GM21737 (cell line): ENCODE measurements at regions not wholly inside any gene's neighbourhood (a gene's known extent, or its start where the extent isn't known, plus 50 kb on each side); places are given as distances from the start of the nearest gene placed in this dataset.
"Not testable (repeated sequence)": the region's sequence is repeated elsewhere in the genome, so short reads cannot be mapped to it uniquely, and the experiment has no call there.

Source experiments
- ATAC-seq: cut with Tn5 transposase; IDR thresholded peaks from one replicate; pipeline ENCODE4 v1.9.1; 2021; ENCODE audit warnings: mild to moderate bottlenecking, moderate library complexity; ENCODE audit not compliant: unreplicated experiment

- no peak for ATAC-seq
Measured at GRCh38 chr10:32143302-32143847, 87.2 kb upstream of the KIF5B start.

GRCh38 chr10:32142646-32143045 is 86.4 kb upstream of the KIF5B start:
- ATAC-seq = no peak

DNA sequence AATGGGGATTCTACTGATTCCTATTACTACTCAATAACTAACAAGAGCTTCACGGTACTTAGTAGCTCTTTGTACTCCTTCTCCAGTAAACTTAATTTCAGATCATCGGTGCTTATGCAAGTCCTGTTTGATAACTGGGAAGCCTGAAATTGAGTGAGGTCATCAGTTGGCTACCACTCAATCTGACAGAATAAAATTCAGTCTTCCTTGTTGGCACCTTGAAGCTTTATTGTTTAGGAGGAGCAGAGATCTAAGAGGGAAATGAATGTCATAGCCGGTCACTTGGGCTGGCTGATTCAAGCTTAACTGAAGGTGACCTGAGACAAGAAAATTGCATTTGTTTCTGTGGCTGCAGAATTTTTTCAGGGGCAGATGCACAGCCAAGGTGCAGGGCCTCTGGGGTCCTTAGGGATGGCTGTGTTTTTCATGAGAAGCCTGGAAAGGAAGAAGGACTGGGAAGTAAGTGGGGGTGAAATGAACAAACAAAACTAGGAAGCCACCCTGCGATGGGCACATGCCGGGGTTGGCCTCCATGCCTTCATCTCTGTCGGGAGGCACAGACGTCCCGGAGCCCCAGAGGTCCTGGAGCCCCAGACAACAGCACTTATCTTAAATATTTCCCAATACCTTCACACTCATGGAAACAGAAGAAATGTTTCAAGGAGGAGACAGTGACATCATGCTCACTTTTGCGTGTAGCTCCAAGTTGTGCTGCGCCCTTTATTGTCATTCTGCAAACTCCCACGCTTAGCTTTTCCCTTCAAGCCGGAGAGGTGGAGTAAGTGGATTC is 85.0 kb upstream of the KIF5B start:
- ATAC-seq = no peak

GRCh38 chr10:32140403-32140802 is 84.2 kb upstream of the KIF5B start:
- no peak for ATAC-seq

GRCh38 chr10:32139223-32140073 is 83.2 kb upstream of the KIF5B start:
- ATAC-seq = no peak

GRCh38 chr10:32136927-32137326 is 80.7 kb upstream of the KIF5B start:
- not testable (repeated sequence) for ATAC-seq

- ATAC-seq = not testable (repeated sequence)
Measured at GRCh38 chr10:32135796-32136195, 79.6 kb upstream of the KIF5B start.

GRCh38 chr10:32132357-32132946 is 76.2 kb upstream of the KIF5B start:
- ATAC-seq = no peak

DNA sequence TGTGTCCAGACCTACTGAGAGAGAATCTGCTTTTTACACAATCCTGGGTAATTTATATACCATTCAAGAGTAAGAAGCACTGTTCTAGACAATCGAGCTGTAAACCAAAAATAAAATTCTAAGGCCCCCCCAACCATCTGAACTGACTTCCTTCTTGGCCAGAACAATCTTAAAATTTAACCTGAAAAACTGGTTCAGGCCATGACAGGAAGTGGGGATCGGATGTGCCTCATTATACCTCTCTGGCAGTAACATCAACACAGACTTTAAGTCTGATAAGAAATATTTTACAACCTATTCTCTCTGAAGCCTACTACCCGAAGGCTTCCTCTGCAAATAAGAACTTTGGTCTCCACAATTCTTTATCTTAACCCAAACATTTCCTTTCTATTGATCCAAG is 75.2 kb upstream of the KIF5B start:
- ATAC-seq = no peak

DNA sequence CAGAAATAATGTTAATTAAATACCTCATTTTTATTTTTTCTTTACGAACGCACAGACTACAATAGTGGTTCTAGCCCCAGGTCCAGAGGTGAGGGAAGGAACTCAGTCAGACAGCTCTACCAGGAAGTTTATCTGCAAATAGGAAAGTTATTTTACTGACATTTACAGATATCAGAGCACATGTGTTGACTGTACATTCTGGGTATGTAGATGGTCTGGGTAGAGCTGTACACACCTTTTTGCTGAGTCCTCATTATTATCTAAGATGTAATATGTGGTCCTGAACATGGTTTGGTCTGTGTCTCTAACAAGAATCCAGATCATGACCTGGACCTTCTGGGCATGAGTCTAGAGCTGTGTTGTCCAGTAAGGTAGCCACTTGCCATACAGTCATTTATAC is 74.6 kb upstream of the KIF5B start:
- no peak for ATAC-seq

GRCh38 chr10:32125023-32125422 is 68.8 kb upstream of the KIF5B start:
- no peak for ATAC-seq

- no peak for ATAC-seq
Measured at GRCh38 chr10:32123021-32123420, 66.8 kb upstream of the KIF5B start.

DNA sequence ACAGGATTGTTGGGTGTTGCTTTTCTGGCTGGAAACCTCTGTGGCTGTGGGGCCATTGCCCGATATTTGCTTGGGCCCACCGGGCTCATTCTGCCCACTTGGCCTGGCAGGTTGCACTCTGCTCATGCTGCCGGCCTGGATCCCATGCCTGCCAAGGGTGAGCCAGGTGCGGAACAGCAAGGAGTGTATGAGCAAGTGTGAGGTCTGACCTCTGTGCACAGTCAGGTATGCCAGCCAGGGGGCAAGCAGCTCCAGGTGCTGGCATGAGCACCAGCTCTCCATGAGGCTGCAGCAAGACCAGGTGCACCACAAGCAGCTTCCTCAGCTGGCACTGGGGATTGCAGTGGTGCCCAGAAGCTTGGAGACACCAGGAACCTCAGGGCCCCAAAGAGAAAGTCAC is 65.4 kb upstream of the KIF5B start:
- no peak for ATAC-seq

DNA sequence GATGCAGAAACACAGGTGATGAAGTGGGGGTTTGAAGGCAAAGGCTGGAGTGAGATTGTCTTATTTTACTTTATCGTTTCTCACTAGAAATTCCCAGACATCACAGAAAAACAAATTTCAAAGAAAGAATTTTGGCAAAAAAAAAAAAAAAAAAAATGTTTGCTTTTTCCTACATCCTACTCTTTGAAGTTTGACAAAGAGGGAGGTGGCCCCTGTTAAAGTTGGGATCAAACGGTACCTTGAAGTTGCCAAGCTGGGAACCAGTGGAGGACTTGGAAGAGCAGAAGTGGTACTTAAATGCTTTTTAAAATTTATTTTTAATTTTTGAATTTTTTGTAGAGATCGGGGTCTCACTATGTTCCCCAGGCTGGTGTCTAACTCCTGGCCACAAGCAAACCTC is 63.9 kb upstream of the KIF5B start:
- ATAC-seq = no peak

GRCh38 chr10:32114508-32114907 is 58.3 kb upstream of the KIF5B start:
- ATAC-seq = no peak

GRCh38 chr10:32112055-32112454 is 55.8 kb upstream of the KIF5B start:
- no peak for ATAC-seq

GRCh38 chr10:32111585-32111984 is 55.4 kb upstream of the KIF5B start:
- no peak for ATAC-seq

GRCh38 chr10:32110790-32111189 is 54.6 kb upstream of the KIF5B start:
- ATAC-seq = no peak

- no peak for ATAC-seq
Measured at GRCh38 chr10:32109603-32110002, 53.4 kb upstream of the KIF5B start.
